ENCODE measurements at regions not wholly inside any gene's neighbourhood (a gene's known extent, or its start where the extent isn't known, plus 50 kb on each side); places are given as distances from the start of the nearest gene placed in this dataset.
A peak's percentile ranks its signal among the peaks of the same experiment; 100 is the strongest.

- TF ChIP-seq ZNF281 (CRISPR knock-in tag; IDR thresholded peaks at IDR 0.05) (no peak), ESRRA (CRISPR knock-in tag; IDR thresholded peaks at IDR 0.05; ENCODE audit: borderline replicate concordance) (no peak), MYBL2 (CRISPR knock-in tag; IDR thresholded peaks at IDR 0.05) (no peak), MXD4 (CRISPR knock-in tag; IDR thresholded peaks at IDR 0.05; ENCODE audit: borderline replicate concordance) (no peak), GABPB1 (CRISPR knock-in tag; IDR thresholded peaks at IDR 0.05) (no peak), CDX4 (CRISPR knock-in tag; IDR thresholded peaks at IDR 0.05; ENCODE audit: borderline replicate concordance) (no peak), AR (CRISPR knock-in tag; IDR thresholded peaks at IDR 0.05) (no peak)
These were observed 792.1 kb downstream of the DTWD2 start (continued) for GRCh38 chr5:118196229-118196628.

GRCh38 chr5:118195211-118195610 is 793.1 kb downstream of the DTWD2 start:
- no peaks in the 10 kb centered on the region for H3K27me3 Mint-ChIP-seq (ENCODE audit: low read depth)
- no peak for TF ChIP-seq E2F1 (CRISPR knock-in tag; IDR thresholded peaks at IDR 0.05)
- no peak for TF ChIP-seq FOXK1 (CRISPR knock-in tag; IDR thresholded peaks at IDR 0.05)
- no peak for TF ChIP-seq SOX15 (CRISPR knock-in tag; IDR thresholded peaks at IDR 0.05)
- 0 out of 2 replicates have a peak overlapping the region, but pooled peaks have one; percentile 41 for H3K27ac Mint-ChIP-seq
- no peaks in the 10 kb centered on the region for H3K9me3 Mint-ChIP-seq
- ATAC-seq: no peak
- ChIA-PET POLR2A (no interaction called here), CTCF (interaction anchor here (1.3 kb wide), 1 partner anchor 13 kb away, joined by 3 read pairs; no protein-coding TSS in a partner anchor)
- peaks cover 32% of the 10 kb centered on the region for H3K4me1 Mint-ChIP-seq
- no peak overlapping the region for H3K4me3 Mint-ChIP-seq
- H3K36me3 Mint-ChIP-seq: no peaks in the 10 kb centered on the region
- DNase-seq (ENCODE audit: low spot score): no peak

- Mint-ChIP-seq H3K36me3 (no peaks in the 10 kb centered on the region), H3K4me3 (no peak overlapping the region), H3K9me3 (no peaks in the 10 kb centered on the region), H3K27me3 (ENCODE audit: low read depth) (no peaks in the 10 kb centered on the region), H3K27ac (no peak overlapping the region), H3K4me1 (peaks cover 21% of the 10 kb centered on the region)
- CTCF ChIA-PET: interaction anchor here (0.6 kb wide), 1 partner anchor 436 kb away, joined by 3 read pairs; no protein-coding TSS in a partner anchor
- no peak for DNase-seq (ENCODE audit: low spot score)
- ATAC-seq: no peak
- POLR2A ChIA-PET: no interaction called here
- TF ChIP-seq USF2 (CRISPR knock-in tag; IDR thresholded peaks at IDR 0.05): no peak
- TF ChIP-seq ATF2 (CRISPR knock-in tag; IDR thresholded peaks at IDR 0.05; ENCODE audit: borderline replicate concordance, low read depth): no peak
- no peak for TF ChIP-seq MYBL2 (CRISPR knock-in tag; IDR thresholded peaks at IDR 0.05)
- no peak for TF ChIP-seq ZNF138 (CRISPR knock-in tag; conservative IDR thresholded peaks at IDR 0.05)
- no peak for TF ChIP-seq FOXP4 (CRISPR knock-in tag; IDR thresholded peaks at IDR 0.05)
- no peak for TF ChIP-seq NFATC4 (CRISPR knock-in tag; IDR thresholded peaks at IDR 0.05)
- TF ChIP-seq SMAD3 (CRISPR knock-in tag; IDR thresholded peaks at IDR 0.05; ENCODE audit: borderline replicate concordance): no peak
- no peak for TF ChIP-seq IRF1 (CRISPR knock-in tag; IDR thresholded peaks at IDR 0.05)
- TF ChIP-seq NFYB (CRISPR knock-in tag; conservative IDR thresholded peaks at IDR 0.05; ENCODE audit: low read depth): no peak
- no peak for TF ChIP-seq MXD4 (CRISPR knock-in tag; IDR thresholded peaks at IDR 0.05; ENCODE audit: borderline replicate concordance)
- no peak for TF ChIP-seq TP53 (CRISPR knock-in tag; IDR thresholded peaks at IDR 0.05)
These were observed 795.0 kb downstream of the DTWD2 start for GRCh38 chr5:118193194-118193905.
